ENCODE measurements at regions not wholly inside any gene's neighbourhood (a gene's known extent, or its start where the extent isn't known, plus 50 kb on each side); places are given as distances from the start of the nearest gene placed in this dataset.

DNA sequence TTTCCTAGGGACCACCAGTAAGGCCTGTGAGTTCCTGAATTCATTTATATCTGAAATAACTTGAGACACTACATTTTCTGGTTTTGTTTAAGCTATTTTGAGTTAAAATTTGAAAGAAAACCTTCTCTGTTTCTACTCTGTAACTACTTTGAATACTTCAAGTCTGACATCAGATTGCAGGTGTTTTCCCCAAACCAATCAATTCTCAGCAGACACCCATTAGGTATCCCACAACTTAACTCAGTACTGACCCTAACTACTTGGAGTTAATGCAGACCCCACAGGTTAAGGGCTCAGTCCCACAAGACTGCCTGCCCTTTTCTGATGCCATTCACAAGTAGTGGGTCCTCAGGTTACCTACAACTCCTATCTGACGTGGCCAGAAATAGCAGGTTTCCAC, 1100.0 kb upstream of the SLIT2 start:
- H3K9me3 ChIP-seq: peaks cover 15% of the 10 kb centered on the region
- no peaks in the 10 kb centered on the region for H3K36me3 ChIP-seq
- TF ChIP-seq, protein P1, sequence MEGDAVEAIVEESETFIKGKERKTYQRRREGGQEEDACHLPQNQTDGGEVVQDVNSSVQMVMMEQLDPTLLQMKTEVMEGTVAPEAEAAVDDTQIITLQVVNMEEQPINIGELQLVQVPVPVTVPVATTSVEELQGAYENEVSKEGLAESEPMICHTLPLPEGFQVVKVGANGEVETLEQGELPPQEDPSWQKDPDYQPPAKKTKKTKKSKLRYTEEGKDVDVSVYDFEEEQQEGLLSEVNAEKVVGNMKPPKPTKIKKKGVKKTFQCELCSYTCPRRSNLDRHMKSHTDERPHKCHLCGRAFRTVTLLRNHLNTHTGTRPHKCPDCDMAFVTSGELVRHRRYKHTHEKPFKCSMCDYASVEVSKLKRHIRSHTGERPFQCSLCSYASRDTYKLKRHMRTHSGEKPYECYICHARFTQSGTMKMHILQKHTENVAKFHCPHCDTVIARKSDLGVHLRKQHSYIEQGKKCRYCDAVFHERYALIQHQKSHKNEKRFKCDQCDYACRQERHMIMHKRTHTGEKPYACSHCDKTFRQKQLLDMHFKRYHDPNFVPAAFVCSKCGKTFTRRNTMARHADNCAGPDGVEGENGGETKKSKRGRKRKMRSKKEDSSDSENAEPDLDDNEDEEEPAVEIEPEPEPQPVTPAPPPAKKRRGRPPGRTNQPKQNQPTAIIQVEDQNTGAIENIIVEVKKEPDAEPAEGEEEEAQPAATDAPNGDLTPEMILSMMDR (IDR thresholded peaks at IDR 0.05): no peak
- no peak for ATAC-seq (ENCODE audit: insufficient number of reproducible peaks, low FRiP score, low read depth)
- H3K4me1 ChIP-seq (ENCODE audit: control insufficient read depth in 1 of 2, low read depth in 2 of 2): no peaks in the 10 kb centered on the region
- DNase-seq (ENCODE audit: low spot score): no peak
- no peaks in the 10 kb centered on the region for H3K27me3 ChIP-seq (replicated peaks; ENCODE audit: insufficient read depth)
- H3K27ac ChIP-seq: no peak overlapping the region
- H3K4me3 ChIP-seq: no peak overlapping the region

DNA sequence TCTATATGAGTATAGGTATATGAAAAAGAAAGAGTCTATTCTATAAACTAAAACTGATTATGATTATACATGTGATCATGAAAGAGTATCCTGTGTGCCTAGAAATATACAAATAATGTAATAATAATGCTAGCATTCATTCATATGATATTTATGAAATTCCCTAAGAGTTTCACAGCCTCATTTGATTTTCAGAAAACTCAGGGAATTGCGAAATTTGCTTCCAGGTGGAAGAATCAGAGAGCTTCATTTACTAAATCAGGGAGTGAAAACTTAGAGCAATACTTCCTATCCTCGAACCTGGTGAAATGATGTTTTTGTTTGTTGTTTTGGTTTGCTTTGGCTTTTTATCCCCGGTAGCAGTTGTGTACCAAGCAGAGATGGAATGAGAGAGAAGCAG, 1105.7 kb upstream of the SLIT2 start:
- TF ChIP-seq, protein P1 (IDR thresholded peaks at IDR 0.05): no peak
- H3K4me3 ChIP-seq: no peak overlapping the region
- ATAC-seq (ENCODE audit: insufficient number of reproducible peaks, low FRiP score, low read depth): no peak

DNA sequence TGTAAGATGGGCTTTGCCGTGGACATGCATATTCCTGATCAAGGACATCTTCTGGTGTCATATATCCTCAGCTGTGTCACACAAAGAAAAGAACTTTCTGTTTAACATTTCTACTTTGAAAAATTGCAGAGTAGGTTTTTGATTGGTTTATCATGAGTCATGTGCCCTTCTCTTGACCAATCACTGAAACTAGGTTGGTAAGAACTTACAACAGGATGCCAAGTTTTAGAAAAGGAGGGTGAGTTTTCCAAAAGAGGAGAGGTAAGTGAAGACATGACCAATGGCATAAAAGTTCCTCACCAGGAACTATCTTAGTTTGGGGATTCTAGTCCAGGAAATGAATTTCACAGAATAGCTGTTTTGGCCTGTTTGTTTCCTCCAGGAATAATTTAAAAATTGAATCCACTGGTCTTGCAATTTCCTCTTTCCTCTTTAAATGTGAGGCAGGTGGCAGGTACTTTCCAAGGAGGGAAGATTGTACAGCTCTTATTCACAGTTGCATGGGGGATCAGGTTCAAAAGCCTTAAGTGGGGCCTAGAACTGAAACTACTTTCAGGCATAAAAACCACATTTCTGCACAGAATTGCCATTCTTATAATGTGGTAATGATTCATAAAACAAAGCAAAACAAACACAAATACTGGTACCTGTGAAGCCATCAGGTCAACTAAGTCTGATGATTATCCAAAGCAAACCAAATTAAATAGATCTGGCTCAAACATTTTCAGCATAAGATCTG, 1114.5 kb upstream of the LCORL start:
- no peaks in the 10 kb centered on the region for H3K4me1 ChIP-seq (ENCODE audit: control insufficient read depth in 1 of 2, low read depth in 2 of 2)
- H3K27ac ChIP-seq: no peak overlapping the region
- H3K27me3 ChIP-seq (replicated peaks; ENCODE audit: insufficient read depth): no peaks in the 10 kb centered on the region
- TF ChIP-seq, protein P1 (IDR thresholded peaks at IDR 0.05): no peak
- no peaks in the 10 kb centered on the region for H3K9me3 ChIP-seq
- no peak for DNase-seq (ENCODE audit: low spot score)
- ATAC-seq (ENCODE audit: insufficient number of reproducible peaks, low FRiP score, low read depth): no peak
- no peak overlapping the region for H3K4me3 ChIP-seq
- H3K36me3 ChIP-seq: no peaks in the 10 kb centered on the region

More for the DNA sequence above, 1105.7 kb upstream of the SLIT2 start:
- Histone ChIP-seq H3K4me1 (ENCODE audit: control insufficient read depth in 1 of 2, low read depth in 2 of 2) (no peaks in the 10 kb centered on the region), H3K27ac (no peak overlapping the region), H3K9me3 (no peaks in the 10 kb centered on the region), H3K36me3 (no peaks in the 10 kb centered on the region), H3K27me3 (replicated peaks; ENCODE audit: insufficient read depth) (no peaks in the 10 kb centered on the region)
- DNase-seq (ENCODE audit: low spot score): no peak

DNA sequence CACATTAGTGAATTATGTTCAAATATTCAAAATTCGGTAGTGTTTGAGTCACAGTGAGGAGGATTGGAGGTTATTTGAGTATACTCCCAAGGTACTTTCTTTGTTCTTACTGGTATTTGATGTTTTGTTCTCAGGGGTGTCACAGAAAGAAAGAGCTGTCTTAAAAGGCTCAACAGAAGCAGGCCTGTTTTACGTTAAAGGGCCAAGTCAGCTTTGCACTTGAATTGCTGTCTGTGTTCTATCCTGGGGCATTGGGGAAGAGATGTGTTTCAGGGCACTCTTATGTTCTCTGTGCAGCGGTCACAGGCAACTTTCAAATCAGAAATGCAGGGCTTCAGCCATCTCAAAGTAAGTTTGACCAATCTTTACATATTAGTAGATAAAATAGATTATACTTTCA, 1113.1 kb upstream of the LCORL start:
- Histone ChIP-seq H3K36me3 (no peaks in the 10 kb centered on the region), H3K4me3 (no peak overlapping the region), H3K27ac (no peak overlapping the region), H3K9me3 (no peaks in the 10 kb centered on the region), H3K4me1 (ENCODE audit: control insufficient read depth in 1 of 2, low read depth in 2 of 2) (no peaks in the 10 kb centered on the region), H3K27me3 (replicated peaks; ENCODE audit: insufficient read depth) (no peaks in the 10 kb centered on the region)
- ATAC-seq (ENCODE audit: insufficient number of reproducible peaks, low FRiP score, low read depth) (no peak), DNase-seq (ENCODE audit: low spot score) (no peak)
- TF ChIP-seq, protein P1 (IDR thresholded peaks at IDR 0.05): no peak

DNA sequence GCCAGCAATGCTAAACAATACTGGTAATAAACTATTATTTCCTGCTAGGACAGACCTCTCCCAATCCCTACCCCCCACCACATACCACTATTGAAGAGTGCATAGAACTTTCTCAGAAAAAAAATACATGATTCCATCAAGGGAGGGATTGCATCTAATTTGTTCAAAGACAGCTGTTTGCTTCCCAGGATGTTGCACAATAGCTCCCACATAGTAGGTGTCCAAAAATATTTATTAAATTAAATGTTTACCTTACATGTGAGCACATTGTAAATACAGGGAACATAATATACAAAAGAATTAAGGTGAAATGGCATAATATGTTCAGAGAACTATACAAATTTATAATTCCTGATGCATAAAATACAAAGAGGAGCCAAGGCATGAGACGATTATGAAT, 1111.8 kb upstream of the LCORL start:
- DNase-seq (ENCODE audit: low spot score): no peak
- TF ChIP-seq, protein P1 (IDR thresholded peaks at IDR 0.05): no peak
- no peak for ATAC-seq (ENCODE audit: insufficient number of reproducible peaks, low FRiP score, low read depth)

More for the DNA sequence above, 1111.8 kb upstream of the LCORL start:
- no peak overlapping the region for H3K27ac ChIP-seq
- no peaks in the 10 kb centered on the region for H3K27me3 ChIP-seq (replicated peaks; ENCODE audit: insufficient read depth)
- no peaks in the 10 kb centered on the region for H3K4me1 ChIP-seq (ENCODE audit: control insufficient read depth in 1 of 2, low read depth in 2 of 2)
- H3K4me3 ChIP-seq: no peak overlapping the region
- no peaks in the 10 kb centered on the region for H3K9me3 ChIP-seq
- H3K36me3 ChIP-seq: no peaks in the 10 kb centered on the region
